ENCODE measurements at regions not wholly inside any gene's neighbourhood (a gene's known extent, or its start where the extent isn't known, plus 50 kb on each side); places are given as distances from the start of the nearest gene placed in this dataset.
"Not testable (repeated sequence)": the region's sequence is repeated elsewhere in the genome, so short reads cannot be mapped to it uniquely, and the experiment has no call there.

GRCh38 chr6:23665911-23666310, 460.1 kb upstream of the NRSN1 start:
- not testable (repeated sequence) for DNase-seq (ENCODE audit: low read depth in 2 of 3, low spot score in 2 of 3)

- no peak for DNase-seq (ENCODE audit: low read depth in 2 of 3, low spot score in 2 of 3)
These were observed 453.3 kb upstream of the NRSN1 start for GRCh38 chr6:23672737-23673136.

- no peak for DNase-seq (ENCODE audit: low read depth in 2 of 3, low spot score in 2 of 3)
These were observed 447.4 kb upstream of the NRSN1 start for GRCh38 chr6:23678626-23679025.

DNA sequence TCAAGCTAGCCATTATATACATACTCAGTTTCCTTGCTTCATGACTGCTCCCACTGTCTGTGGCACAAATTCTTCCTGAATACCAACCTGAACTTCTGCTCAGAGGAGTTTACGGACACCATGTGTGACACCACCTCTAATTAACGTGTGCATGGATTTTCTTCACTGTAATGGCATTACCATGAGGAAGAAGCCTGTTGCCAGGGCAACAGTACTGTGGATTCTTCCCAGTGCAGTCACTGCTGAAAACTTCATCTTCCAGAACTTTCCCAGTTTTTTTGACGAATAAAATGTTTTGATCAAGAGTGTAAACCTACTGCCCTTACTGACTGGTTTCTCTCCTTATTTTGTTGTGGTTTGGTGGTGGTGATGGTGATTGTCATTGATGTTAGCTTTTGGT, 444.3 kb upstream of the NRSN1 start:
- no peak for DNase-seq (ENCODE audit: low read depth in 2 of 3, low spot score in 2 of 3)

- no peak for DNase-seq (ENCODE audit: low read depth in 2 of 3, low spot score in 2 of 3)
These were observed 437.4 kb upstream of the NRSN1 start for GRCh38 chr6:23688650-23689049.

DNA sequence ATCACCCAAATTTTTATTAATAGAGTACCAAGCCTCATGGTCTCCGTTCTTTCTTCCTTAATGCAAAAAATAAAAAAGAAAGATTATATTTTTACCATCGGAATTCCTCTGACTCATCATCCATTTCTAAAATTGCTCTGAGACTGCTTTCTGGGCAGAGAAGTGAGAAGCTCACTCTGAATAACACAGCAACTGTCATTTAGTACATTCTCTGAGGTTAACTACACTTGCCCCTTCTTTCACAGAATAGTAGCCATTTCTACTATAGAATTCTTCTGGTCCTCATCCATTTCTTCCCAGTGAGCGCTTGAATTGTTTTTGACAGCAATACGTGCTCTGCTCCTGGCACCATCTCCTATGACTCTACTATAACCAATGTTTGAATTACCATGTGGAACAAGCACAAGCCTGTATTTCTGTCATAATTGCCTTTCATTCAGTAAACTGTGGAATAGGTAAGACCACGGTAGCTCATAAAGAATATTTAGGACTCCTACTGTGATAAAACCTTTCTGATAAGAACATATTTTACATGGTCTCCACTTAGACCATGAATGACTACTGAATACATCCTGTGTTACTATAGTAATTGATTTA, 435.5 kb upstream of the NRSN1 start:
- no peak for DNase-seq (ENCODE audit: low read depth in 2 of 3, low spot score in 2 of 3)

DNA sequence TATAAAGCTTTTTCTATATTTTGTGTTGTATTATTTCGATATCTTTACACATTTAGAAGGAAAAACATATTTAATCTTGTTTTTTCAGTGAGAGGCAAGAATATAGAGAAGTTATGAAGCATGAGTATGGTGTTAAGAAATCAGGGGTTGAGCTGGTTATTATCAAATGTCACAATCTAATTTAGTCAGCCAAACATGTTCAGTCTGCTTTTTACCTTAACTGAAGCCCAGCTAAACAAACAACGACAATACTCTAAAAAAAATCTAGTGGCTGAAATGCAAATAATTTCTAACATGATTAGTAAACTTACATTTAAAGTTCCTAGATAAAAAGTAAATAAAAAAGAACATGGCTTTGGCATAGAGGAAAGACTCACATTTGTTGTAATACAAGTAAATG, 433.8 kb upstream of the NRSN1 start:
- no peak for DNase-seq (ENCODE audit: low read depth in 2 of 3, low spot score in 2 of 3)

GRCh38 chr6:23696992-23697391, 429.0 kb upstream of the NRSN1 start:
- no peak for DNase-seq (ENCODE audit: low read depth in 2 of 3, low spot score in 2 of 3)

- no peak for DNase-seq (ENCODE audit: low read depth in 2 of 3, low spot score in 2 of 3)
These were observed 421.4 kb upstream of the NRSN1 start for GRCh38 chr6:23704479-23705052.

DNA sequence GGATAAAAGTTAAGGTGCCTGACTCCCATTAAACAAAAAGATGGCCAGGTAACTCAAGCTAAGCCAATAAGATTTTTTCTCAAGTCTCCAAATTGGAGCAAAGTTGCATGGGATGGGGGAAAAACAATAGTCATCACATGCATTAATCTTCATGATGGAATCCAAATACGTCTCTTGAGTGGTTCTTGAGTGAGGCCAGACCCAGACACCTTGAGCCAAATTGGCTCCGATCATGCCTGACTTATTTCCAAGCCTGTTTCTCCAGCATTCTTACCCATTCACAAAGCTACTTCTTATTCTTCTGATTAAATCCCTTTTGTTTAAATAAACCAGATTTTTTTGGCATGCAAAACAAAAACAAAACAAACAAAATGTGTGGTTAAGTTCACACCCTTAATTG, 420.3 kb upstream of the NRSN1 start:
- DNase-seq (ENCODE audit: low read depth in 2 of 3, low spot score in 2 of 3) = no peak

GRCh38 chr6:23712756-23713155, 413.3 kb upstream of the NRSN1 start:
- DNase-seq (ENCODE audit: low read depth in 2 of 3, low spot score in 2 of 3) = no peak

- no peak for DNase-seq (ENCODE audit: low read depth in 2 of 3, low spot score in 2 of 3)
These were observed 412.8 kb upstream of the NRSN1 start for GRCh38 chr6:23713211-23713610.

DNA sequence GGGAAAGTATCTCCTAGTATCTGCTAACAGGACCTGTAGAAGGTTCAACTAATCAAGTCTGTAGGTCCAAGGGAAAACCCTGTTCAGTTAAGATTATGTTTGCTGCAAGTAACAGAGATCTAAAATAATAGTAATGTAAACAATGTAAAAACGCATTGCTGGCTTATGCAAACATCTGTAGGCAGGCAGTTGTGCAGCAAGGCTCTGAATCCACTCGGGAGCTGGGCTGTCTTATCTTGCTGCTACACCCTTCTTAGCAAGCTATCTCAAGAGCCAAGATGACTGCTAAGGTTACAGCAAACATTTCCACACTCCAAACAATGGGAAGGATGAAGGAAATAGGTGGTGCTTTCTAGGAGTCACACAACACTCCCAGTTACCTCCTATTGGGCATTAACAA, 397.3 kb upstream of the NRSN1 start:
- no peak for DNase-seq (ENCODE audit: low read depth in 2 of 3, low spot score in 2 of 3)

GRCh38 chr6:23731609-23732008, 394.4 kb upstream of the NRSN1 start:
- no peak for DNase-seq (ENCODE audit: low read depth in 2 of 3, low spot score in 2 of 3)

- DNase-seq (ENCODE audit: low read depth in 2 of 3, low spot score in 2 of 3) = no peak
These were observed 393.5 kb upstream of the NRSN1 start for GRCh38 chr6:23732521-23732920.

- DNase-seq (ENCODE audit: low read depth in 2 of 3, low spot score in 2 of 3) = no peak
These were observed 390.9 kb upstream of the NRSN1 start for GRCh38 chr6:23735151-23735550.

DNA sequence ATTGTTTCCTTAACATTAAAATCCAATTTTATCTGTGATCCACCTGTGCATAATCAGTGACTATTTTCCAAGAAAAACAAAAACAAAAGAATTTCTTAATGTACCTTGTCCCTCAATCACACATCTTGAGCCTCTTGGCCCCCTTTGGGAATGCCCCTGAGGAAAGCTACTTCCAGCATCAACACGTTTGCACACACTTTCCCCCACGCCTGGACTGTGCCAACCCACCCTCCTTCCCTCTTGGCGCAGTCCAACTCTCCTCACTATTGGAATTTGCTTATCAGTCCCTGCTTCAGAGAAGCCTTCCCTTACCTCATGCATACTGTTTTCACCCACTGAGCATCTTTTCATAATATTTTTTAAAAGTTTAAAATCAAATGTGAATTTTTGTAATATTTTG, 389.4 kb upstream of the NRSN1 start:
- DNase-seq (ENCODE audit: low read depth in 2 of 3, low spot score in 2 of 3) = no peak

- no peak for DNase-seq (ENCODE audit: low read depth in 2 of 3, low spot score in 2 of 3)
These were observed 378.8 kb upstream of the NRSN1 start for GRCh38 chr6:23747239-23747638.

GRCh38 chr6:23752414-23752813, 373.6 kb upstream of the NRSN1 start:
- no peak for DNase-seq (ENCODE audit: low read depth in 2 of 3, low spot score in 2 of 3)

DNA sequence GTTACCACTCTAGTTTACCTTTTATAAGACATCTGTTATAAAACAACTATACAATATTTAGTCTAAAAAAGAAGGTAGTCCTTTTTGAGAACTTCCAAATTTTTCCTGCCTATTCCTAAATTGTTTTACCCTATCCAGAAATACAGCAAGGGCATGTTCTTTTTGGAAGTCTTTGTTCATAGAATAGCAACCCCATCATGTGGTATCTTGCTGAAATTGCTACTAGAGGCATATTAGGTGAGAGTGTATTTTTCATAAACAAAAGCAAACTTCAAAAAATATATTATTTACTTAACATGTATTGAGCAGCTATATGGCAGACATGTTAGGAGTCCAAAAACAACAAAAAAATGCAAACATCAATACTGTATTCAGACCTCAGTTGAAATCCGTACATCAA, 371.8 kb upstream of the NRSN1 start:
- DNase-seq (ENCODE audit: low read depth in 2 of 3, low spot score in 2 of 3) = no peak

GRCh38 chr6:23775127-23775526, 350.9 kb upstream of the NRSN1 start:
- no peak for DNase-seq (ENCODE audit: low read depth in 2 of 3, low spot score in 2 of 3)

- no peak for DNase-seq (ENCODE audit: low read depth in 2 of 3, low spot score in 2 of 3)
These were observed 342.1 kb upstream of the NRSN1 start for GRCh38 chr6:23783901-23784300.

GRCh38 chr6:23784301-23784919, 341.6 kb upstream of the NRSN1 start:
- DNase-seq (ENCODE audit: low read depth in 2 of 3, low spot score in 2 of 3) = no peak

Measured in hematopoietic multipotent progenitor cell (in vitro differentiated cells).